ENCODE measurements at regions not wholly inside any gene's neighbourhood (a gene's known extent, or its start where the extent isn't known, plus 50 kb on each side); places are given as distances from the start of the nearest gene placed in this dataset.

GRCh38 chr9:119074017-119074416 lies 295.2 kb downstream of the BRINP1 start:
- Histone ChIP-seq H3K36me3 (no peaks in the 10 kb centered on the region), H3K9me3 (no peaks in the 10 kb centered on the region), H3K27ac (no peak overlapping the region), H3K4me3 (no peak overlapping the region), H3K27me3 (no peaks in the 10 kb centered on the region), H3K4me1 (no peaks in the 10 kb centered on the region)
- no peak for ATAC-seq
- TF ChIP-seq EP300 (IDR thresholded peaks at IDR 0.05): no peak
- no peak for TF ChIP-seq CTCF (IDR thresholded peaks at IDR 0.05)
- TF ChIP-seq POLR2AphosphoS5 (IDR thresholded peaks at IDR 0.05): no peak
- TF ChIP-seq POLR2A (IDR thresholded peaks at IDR 0.05): no peak
- 9% methylated on average over 3 of the region's 4 CpGs; no CpG with 5 or more reads in 1 of the 2 donors for WGBS, 2 donors (ENCODE audit: low coverage in 1 of 2)

- H3K4me3 ChIP-seq: no peak overlapping the region
- H3K36me3 ChIP-seq: no peaks in the 10 kb centered on the region
- no peaks in the 10 kb centered on the region for H3K27me3 ChIP-seq
- WGBS, 2 donors (ENCODE audit: low coverage in 1 of 2): no CpG with 5 or more reads among the region's 1 CpG
- TF ChIP-seq POLR2A (IDR thresholded peaks at IDR 0.05) (no peak), CTCF (IDR thresholded peaks at IDR 0.05) (no peak), POLR2AphosphoS5 (IDR thresholded peaks at IDR 0.05) (no peak), EP300 (IDR thresholded peaks at IDR 0.05) (no peak)
- no peak for ATAC-seq
- H3K4me1 ChIP-seq: no peaks in the 10 kb centered on the region
- no peak overlapping the region for H3K27ac ChIP-seq
- H3K9me3 ChIP-seq: no peaks in the 10 kb centered on the region
These were observed 291.2 kb downstream of the BRINP1 start for GRCh38 chr9:119078015-119078414.

- H3K4me3 ChIP-seq: no peak overlapping the region
- no peaks in the 10 kb centered on the region for H3K36me3 ChIP-seq
- H3K4me1 ChIP-seq: no peaks in the 10 kb centered on the region
- TF ChIP-seq POLR2A (IDR thresholded peaks at IDR 0.05): no peak
- TF ChIP-seq EP300 (IDR thresholded peaks at IDR 0.05): no peak
- TF ChIP-seq CTCF (IDR thresholded peaks at IDR 0.05): no peak
- TF ChIP-seq POLR2AphosphoS5 (IDR thresholded peaks at IDR 0.05): no peak
- H3K9me3 ChIP-seq: no peaks in the 10 kb centered on the region
- no peaks in the 10 kb centered on the region for H3K27me3 ChIP-seq
- WGBS, 2 donors (ENCODE audit: low coverage in 1 of 2): 11 to 28% methylated on average over 2 to 3 of the region's 3 CpGs
- no peak for ATAC-seq
- no peak overlapping the region for H3K27ac ChIP-seq
These were observed 285.6 kb downstream of the BRINP1 start for GRCh38 chr9:119083673-119084072.

- H3K4me3 ChIP-seq: no peak overlapping the region
- H3K27me3 ChIP-seq: no peaks in the 10 kb centered on the region
- H3K9me3 ChIP-seq: no peaks in the 10 kb centered on the region
- no peak for TF ChIP-seq CTCF (IDR thresholded peaks at IDR 0.05)
- no peak for TF ChIP-seq EP300 (IDR thresholded peaks at IDR 0.05)
- no peak for TF ChIP-seq POLR2A (IDR thresholded peaks at IDR 0.05)
- TF ChIP-seq POLR2AphosphoS5 (IDR thresholded peaks at IDR 0.05): no peak
- H3K27ac ChIP-seq: no peak overlapping the region
- H3K36me3 ChIP-seq: no peaks in the 10 kb centered on the region
- ATAC-seq: no peak
- WGBS, 2 donors (ENCODE audit: low coverage in 1 of 2): 88 to 95% methylated on average over 1 of the region's 1 CpG
- no peaks in the 10 kb centered on the region for H3K4me1 ChIP-seq
These were observed 282.6 kb downstream of the BRINP1 start for GRCh38 chr9:119086590-119086989.

GRCh38 chr9:119088002-119088547 lies 281.2 kb downstream of the BRINP1 start:
- Histone ChIP-seq H3K4me1 (no peaks in the 10 kb centered on the region), H3K36me3 (no peaks in the 10 kb centered on the region)

More at GRCh38 chr9:119088002-119088547, 281.2 kb downstream of the BRINP1 start:
- TF ChIP-seq POLR2AphosphoS5 (IDR thresholded peaks at IDR 0.05): no peak
- H3K9me3 ChIP-seq: no peaks in the 10 kb centered on the region
- H3K27me3 ChIP-seq: no peaks in the 10 kb centered on the region
- no peak for ATAC-seq
- no peak overlapping the region for H3K27ac ChIP-seq
- H3K4me3 ChIP-seq: no peak overlapping the region
- WGBS, 2 donors (ENCODE audit: low coverage in 1 of 2): 51 to 56% methylated on average over 4 to 5 of the region's 5 CpGs
